H9 (cell line): ENCODE measurements at regions not wholly inside any gene's neighbourhood (a gene's known extent, or its start where the extent isn't known, plus 50 kb on each side); places are given as distances from the start of the nearest gene placed in this dataset.

Source experiments
- DNase-seq: peaks from one replicate; pipeline ENCODE4 v3.0.0-alpha.2; 2017
- H2AFZ ChIP-seq: one replicate; pipeline ENCODE4 v1.6.1; 2013; ENCODE audit warnings: mild to moderate bottlenecking, low read length, control low read depth, moderate library complexity
- H2AK5ac ChIP-seq: 2 replicates; pipeline ENCODE4 v1.6.1; 2013; ENCODE audit warnings: low read length, control low read depth, mixed read lengths; ENCODE audit not compliant: insufficient read length
- H2BK120ac ChIP-seq: one replicate; pipeline ENCODE4 v1.6.1; 2013; ENCODE audit warnings: low read depth, mild to moderate bottlenecking, low read length, control low read depth, inconsistent platforms; ENCODE audit not compliant: poor library complexity, severe bottlenecking
- H2BK12ac ChIP-seq: 2 replicates; pipeline ENCODE4 v1.6.1; 2013; ENCODE audit warnings: low read length, control low read depth, mixed read lengths, low read depth; ENCODE audit not compliant: insufficient read length
- H2BK15ac ChIP-seq: 2 replicates; pipeline ENCODE4 v1.6.1; 2013; ENCODE audit warnings: low read depth, low read length, control low read depth
- H2BK20ac ChIP-seq: one replicate; pipeline ENCODE4 v1.6.1; 2013; ENCODE audit warnings: low read depth, mild to moderate bottlenecking, low read length, control low read depth, inconsistent platforms; ENCODE audit not compliant: poor library complexity, severe bottlenecking
- H2BK5ac ChIP-seq: 2 replicates; pipeline ENCODE4 v1.6.1; 2013; ENCODE audit warnings: low read length, control low read depth, mixed read lengths; ENCODE audit not compliant: insufficient read length
- H3K14ac ChIP-seq: 2 replicates; pipeline ENCODE4 v1.6.1; 2013; ENCODE audit warnings: low read length, control low read depth; ENCODE audit not compliant: insufficient read depth
- H3K18ac ChIP-seq: 2 replicates; pipeline ENCODE4 v1.6.1; 2013; ENCODE audit warnings: low read depth, mild to moderate bottlenecking, mixed read lengths, low read length, control low read depth; ENCODE audit not compliant: insufficient read length
- H3K23ac ChIP-seq: 2 replicates; pipeline ENCODE4 v1.6.1; 2013; ENCODE audit warnings: low read length, control low read depth, mixed read lengths, low read depth; ENCODE audit not compliant: insufficient read length
- H3K23me2 ChIP-seq: 2 replicates; pipeline ENCODE4 v1.6.1; 2013; ENCODE audit warnings: low read depth, mild to moderate bottlenecking, mixed read lengths, low read length, control low read depth; ENCODE audit not compliant: insufficient read length, poor library complexity, severe bottlenecking
- H3K27ac ChIP-seq: 2 replicates; pipeline ENCODE4 v1.5.1; 2013; ENCODE audit warnings: low read length, control low read depth, mixed read lengths, low read depth; ENCODE audit not compliant: insufficient read length
- H3K27me3 ChIP-seq: 2 replicates; pipeline ENCODE4 v1.6.1; 2013; ENCODE audit warnings: low read length, control low read depth, inconsistent platforms; ENCODE audit not compliant: insufficient read depth
- H3K4ac ChIP-seq: 2 replicates; pipeline ENCODE4 v1.6.1; 2013; ENCODE audit warnings: low read depth, mild to moderate bottlenecking, control low read depth, inconsistent platforms, low read length, moderate library complexity
- H3K4me1 ChIP-seq: 2 replicates; pipeline ENCODE4 v1.6.1; 2013; ENCODE audit warnings: low read length, control low read depth, inconsistent platforms; ENCODE audit not compliant: insufficient read depth
- H3K4me2 ChIP-seq: 2 replicates; pipeline ENCODE4 v1.6.1; 2013; ENCODE audit warnings: low read length, control low read depth, mixed read lengths; ENCODE audit not compliant: insufficient read length, insufficient read depth
- H3K56ac ChIP-seq: 2 replicates; pipeline ENCODE4 v1.6.1; 2013; ENCODE audit warnings: low read depth, mild to moderate bottlenecking, mixed read lengths, low read length, control low read depth; ENCODE audit not compliant: insufficient read length
- H3K79me1 ChIP-seq: 2 replicates; pipeline ENCODE4 v1.6.1; 2013; ENCODE audit warnings: low read depth, mild to moderate bottlenecking, moderate library complexity, low read length, control low read depth, inconsistent platforms; ENCODE audit not compliant: insufficient read depth, poor library complexity, severe bottlenecking
- H3K79me2 ChIP-seq: 2 replicates; pipeline ENCODE4 v1.6.1; 2013; ENCODE audit warnings: low read length, control low read depth, inconsistent platforms; ENCODE audit not compliant: insufficient read depth
- H3K9ac ChIP-seq: 2 replicates; pipeline ENCODE4 v1.6.1; 2013; ENCODE audit warnings: low read length, control low read depth, mixed read lengths; ENCODE audit not compliant: insufficient read length; ENCODE audit errors: extremely low read depth
- H3K9me3 ChIP-seq: one replicate; pipeline ENCODE4 v1.6.1; 2013; ENCODE audit warnings: low read depth, low read length, inconsistent platforms; ENCODE audit not compliant: control insufficient read depth
- H3T11ph ChIP-seq: one replicate; pipeline ENCODE4 v1.6.1; 2013; ENCODE audit warnings: mild to moderate bottlenecking, low read length, control low read depth, inconsistent platforms
- H4K20me1 ChIP-seq: one replicate; pipeline ENCODE4 v1.6.1; 2013; ENCODE audit not compliant: control insufficient read depth, insufficient read length, insufficient read depth
- H4K5ac ChIP-seq: 2 replicates; pipeline ENCODE4 v1.6.1; 2013; ENCODE audit warnings: low read depth, mild to moderate bottlenecking, mixed read lengths, low read length, control low read depth; ENCODE audit not compliant: insufficient read length
- H4K8ac ChIP-seq: replicated peaks from 2 replicates; pipeline ENCODE4 v1.6.1; 2013; ENCODE audit warnings: low read length, control low read depth, mixed read lengths, low read depth; ENCODE audit not compliant: insufficient read length
- H4K91ac ChIP-seq: 2 replicates; pipeline ENCODE4 v1.6.1; 2013; ENCODE audit warnings: low read depth, mild to moderate bottlenecking, moderate library complexity, mixed read lengths, low read length, control low read depth; ENCODE audit not compliant: insufficient read length
- H3K27ac Mint-ChIP-seq, 3 experiments: 2 replicates in 2 of 3; 3 replicates in 1 of 3; pipeline ENCODE4 v1.8.0; 2020 to 2021; ENCODE audit warnings: mixed read lengths in 3 of 3, mild to moderate bottlenecking in 1 of 3, moderate library complexity in 1 of 3
- H3K27me3 Mint-ChIP-seq: 2 replicates; pipeline ENCODE4 v1.8.0; 2021; ENCODE audit warnings: low read depth, mild to moderate bottlenecking, moderate library complexity, mixed read lengths
- H3K36me3 Mint-ChIP-seq, 3 experiments: 2 replicates in 2 of 3; 3 replicates in 1 of 3; pipeline ENCODE4 v1.8.0; 2020 to 2021; ENCODE audit warnings: low read depth in 3 of 3, mixed read lengths in 3 of 3; ENCODE audit not compliant: insufficient read depth in 1 of 3
- H3K4me1 Mint-ChIP-seq, 2 experiments: 2 replicates each; pipeline ENCODE4 v1.8.0; 2020; ENCODE audit warnings: mixed read lengths in 2 of 2
- H3K4me3 Mint-ChIP-seq, 2 experiments: 2 replicates in 1 of 2; 3 replicates in 1 of 2; pipeline ENCODE4 v1.8.0; 2020 to 2021; ENCODE audit warnings: mild to moderate bottlenecking in 2 of 2, mixed read lengths in 2 of 2, moderate library complexity in 1 of 2
- H3K9me3 Mint-ChIP-seq, 2 experiments: 2 replicates in 1 of 2; 3 replicates in 1 of 2; pipeline ENCODE4 v1.8.0; 2020; ENCODE audit warnings: mild to moderate bottlenecking in 2 of 2, mixed read lengths in 2 of 2, moderate library complexity in 1 of 2
- CTCF ChIP-seq: fragments of 200-600 bp; sonication (generic); conservative IDR thresholded peaks from 3 replicates; pipeline ENCODE4 v1.8.0; 2021; ENCODE audit warnings: antibody characterized with exemption, mild to moderate bottlenecking
- WGBS: extraction: QIAGEN DNeasy Blood & Tissue Kit; methylation state at CpG from one replicate; pipeline ENCODE4 v1.1.7; 2013; ENCODE audit warnings: missing lambda C conversion rate, low lambda C conversion rate, mixed read lengths; ENCODE audit not compliant: insufficient read length; ENCODE audit errors: extremely low coverage; 5-methylcytosine and 5-hydroxymethylcytosine counted together

- H3K27ac Mint-ChIP-seq = no peak overlapping the region
- no peak overlapping the region for H3K27ac ChIP-seq
- WGBS = no CpG with 5 or more reads among the region's 3 CpGs
Observed at GRCh38 chr11:32307471-32307870, 127.9 kb downstream of the WT1 start.

More at GRCh38 chr11:32307471-32307870, 127.9 kb downstream of the WT1 start:
- H2BK12ac ChIP-seq = no peak overlapping the region
- H3K79me1 ChIP-seq = no peaks in the 10 kb centered on the region
- H2AK5ac ChIP-seq = no peak overlapping the region
- no peak overlapping the region for H3K18ac ChIP-seq
- no peaks in the 10 kb centered on the region for H3K36me3 Mint-ChIP-seq
- no peak for DNase-seq
- H3K4ac ChIP-seq = no peak overlapping the region
- H3K14ac ChIP-seq = no peak overlapping the region
- no peaks in the 10 kb centered on the region for H3K9me3 Mint-ChIP-seq
- no peaks in the 10 kb centered on the region for H3K9me3 ChIP-seq
- H3K4me1 ChIP-seq = no peaks in the 10 kb centered on the region
- H2BK5ac ChIP-seq = no peak overlapping the region
- H3K23me2 ChIP-seq = no peaks in the 10 kb centered on the region
- H3K27me3 Mint-ChIP-seq = peaks cover 3% of the 10 kb centered on the region
- no peak overlapping the region for H2AFZ ChIP-seq
- H3K56ac ChIP-seq = no peak overlapping the region
- H3T11ph ChIP-seq = no peak overlapping the region
- no peak overlapping the region for H3K23ac ChIP-seq
- H4K5ac ChIP-seq = no peak overlapping the region
- no peaks in the 10 kb centered on the region for H4K20me1 ChIP-seq
- H4K8ac ChIP-seq = no peak overlapping the region
- H3K27me3 ChIP-seq = no peaks in the 10 kb centered on the region
- no peaks in the 10 kb centered on the region for H3K79me2 ChIP-seq
- no peak overlapping the region for H4K91ac ChIP-seq
- no peak overlapping the region for H3K4me3 Mint-ChIP-seq
- peaks cover 2 to 5% of the 10 kb centered on the region in 2 experiments; a peak in 1 of 4 replicates for H3K4me1 Mint-ChIP-seq
- no peak overlapping the region for H3K4me2 ChIP-seq
- H2BK120ac ChIP-seq = no peak overlapping the region
- no peak for TF ChIP-seq CTCF
- no peak overlapping the region for H3K9ac ChIP-seq
- H2BK20ac ChIP-seq = no peak overlapping the region
- H2BK15ac ChIP-seq = no peak overlapping the region
